PC-9 (cell line): ENCODE measurements at regions not wholly inside any gene's neighbourhood (a gene's known extent, or its start where the extent isn't known, plus 50 kb on each side); places are given as distances from the start of the nearest gene placed in this dataset.

Source experiments
- CTCF ChIP-seq: fragments of 200-600 bp; sonication (generic); conservative IDR thresholded peaks from 2 replicates; pipeline ENCODE4 v1.6.1; 2017; ENCODE audit warnings: mixed run types, antibody characterized with exemption, mild to moderate bottlenecking, moderate library complexity
- EZH2 ChIP-seq: fragments of 200-600 bp; sonication (generic); IDR thresholded peaks from 2 replicates; pipeline ENCODE4 v1.8.0; 2017; ENCODE audit warnings: antibody characterized with exemption, low read depth

- TF ChIP-seq CTCF: no peak
- no peak for TF ChIP-seq EZH2
Measured at GRCh38 chr1:59143133-59143487, 153.8 kb upstream of the FGGY start.
